ENCODE measurements at regions not wholly inside any gene's neighbourhood (a gene's known extent, or its start where the extent isn't known, plus 50 kb on each side); places are given as distances from the start of the nearest gene placed in this dataset.

GRCh38 chr2:156118753-156119416 is 213.6 kb downstream of the NR4A2 start:
- no peaks in the 10 kb centered on the region for H3K36me3 ChIP-seq (ENCODE audit: control insufficient read depth, insufficient read depth, low read length)
- no peaks in the 10 kb centered on the region for H3K27me3 ChIP-seq (ENCODE audit: control insufficient read depth, insufficient read depth, low read length)
- ATAC-seq (ENCODE audit: low read depth in 2 of 2) = no peak
- no peaks in the 10 kb centered on the region for H3K9me3 ChIP-seq (ENCODE audit: control insufficient read depth in 2 of 2, low read length in 2 of 2)
- H3K27ac Mint-ChIP-seq = no peak overlapping the region
- H3K27ac ChIP-seq (ENCODE audit: insufficient read depth, low read length, poor library complexity, severe bottlenecking) = no peak overlapping the region
- H3K4me1 Mint-ChIP-seq = no peaks in the 10 kb centered on the region
- no peaks in the 10 kb centered on the region for H3K4me1 ChIP-seq (ENCODE audit: control insufficient read depth, insufficient read depth, low read length, poor library complexity, severe bottlenecking)
- H3K9me3 Mint-ChIP-seq = peaks cover 0 to 6% (median 2%) of the 10 kb centered on the region in 7 donors
- DNase-seq = no peak
- no peaks in the 10 kb centered on the region for H3K27me3 Mint-ChIP-seq
- H3K4me3 Mint-ChIP-seq = no peak overlapping the region
- H3K4me3 ChIP-seq (ENCODE audit: low read depth, low read length) = no peak overlapping the region
- H3K36me3 Mint-ChIP-seq = no peaks in the 10 kb centered on the region

DNA sequence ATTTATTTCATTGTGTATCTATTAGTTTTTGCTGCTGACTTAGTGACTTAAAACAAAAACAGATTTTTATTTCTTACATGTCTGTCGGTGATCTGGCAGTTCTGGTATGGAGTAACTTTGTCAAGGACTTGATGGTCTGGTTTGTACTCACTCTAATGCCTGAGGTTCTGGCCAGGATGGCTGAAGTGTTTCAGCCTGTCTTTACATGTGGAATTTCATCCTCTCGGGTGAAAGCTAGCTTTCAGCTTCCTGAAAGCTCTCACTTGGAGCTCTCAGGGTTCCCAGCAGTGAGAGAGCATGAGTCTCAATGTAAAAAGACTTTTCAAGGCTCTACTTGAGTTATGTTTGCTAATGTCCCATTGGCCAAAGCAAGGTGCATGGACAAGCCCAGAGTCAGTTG is 216.4 kb downstream of the NR4A2 start:
- DNase-seq (no peak), ATAC-seq (ENCODE audit: low read depth in 2 of 2) (no peak)
- no peaks in the 10 kb centered on the region for H3K36me3 ChIP-seq (ENCODE audit: control insufficient read depth, insufficient read depth, low read length)
- Mint-ChIP-seq H3K4me3 (no peak overlapping the region), H3K36me3 (no peaks in the 10 kb centered on the region), H3K27me3 (no peaks in the 10 kb centered on the region), H3K27ac (no peak overlapping the region), H3K9me3 (peaks cover 0 to 6% (median 2%) of the 10 kb centered on the region in 7 donors), H3K4me1 (no peaks in the 10 kb centered on the region)
- H3K27me3 ChIP-seq (ENCODE audit: control insufficient read depth, insufficient read depth, low read length) = no peaks in the 10 kb centered on the region
- no peak overlapping the region for H3K4me3 ChIP-seq (ENCODE audit: low read depth, low read length)
- H3K4me1 ChIP-seq (ENCODE audit: control insufficient read depth, insufficient read depth, low read length, poor library complexity, severe bottlenecking) = no peaks in the 10 kb centered on the region
- H3K27ac ChIP-seq (ENCODE audit: insufficient read depth, low read length, poor library complexity, severe bottlenecking) = no peak overlapping the region
- no peaks in the 10 kb centered on the region for H3K9me3 ChIP-seq (ENCODE audit: control insufficient read depth in 2 of 2, low read length in 2 of 2)

DNA sequence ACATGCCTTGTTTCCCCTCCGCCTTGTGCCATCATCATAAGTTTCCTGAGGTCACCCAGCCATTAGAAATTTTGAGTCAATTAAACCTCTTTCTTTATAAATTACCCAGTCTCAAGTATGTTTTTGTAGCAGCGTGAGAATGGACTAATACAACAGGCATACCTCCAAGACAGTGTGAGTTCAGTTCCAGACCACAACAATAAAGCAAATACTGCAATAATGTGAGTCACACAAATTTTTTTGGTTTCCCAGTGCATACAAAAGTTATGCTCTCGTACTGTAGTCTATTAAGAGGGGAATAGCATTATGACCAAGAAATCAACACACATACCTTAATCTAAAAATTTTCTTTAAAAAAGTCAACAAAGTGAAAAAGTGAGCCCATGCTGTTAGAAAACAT is 217.2 kb downstream of the NR4A2 start:
- Histone ChIP-seq H3K27ac (ENCODE audit: insufficient read depth, low read length, poor library complexity, severe bottlenecking) (no peak overlapping the region), H3K9me3 (ENCODE audit: control insufficient read depth in 2 of 2, low read length in 2 of 2) (no peaks in the 10 kb centered on the region), H3K4me1 (ENCODE audit: control insufficient read depth, insufficient read depth, low read length, poor library complexity, severe bottlenecking) (no peaks in the 10 kb centered on the region), H3K4me3 (ENCODE audit: low read depth, low read length) (no peak overlapping the region), H3K27me3 (ENCODE audit: control insufficient read depth, insufficient read depth, low read length) (no peaks in the 10 kb centered on the region), H3K36me3 (ENCODE audit: control insufficient read depth, insufficient read depth, low read length) (no peaks in the 10 kb centered on the region)
- H3K36me3 Mint-ChIP-seq = no peaks in the 10 kb centered on the region
- ATAC-seq (ENCODE audit: low read depth in 2 of 2) = no peak
- DNase-seq = no peak
- no peaks in the 10 kb centered on the region for H3K4me1 Mint-ChIP-seq
- H3K9me3 Mint-ChIP-seq = peaks cover 0 to 5% (median 1%) of the 10 kb centered on the region in 7 donors
- H3K4me3 Mint-ChIP-seq = no peak overlapping the region
- H3K27me3 Mint-ChIP-seq = no peaks in the 10 kb centered on the region
- no peak overlapping the region for H3K27ac Mint-ChIP-seq

GRCh38 chr2:156112323-156112722 is 220.2 kb downstream of the NR4A2 start:
- ATAC-seq (ENCODE audit: low read depth in 2 of 2) (no peak), DNase-seq (no peak)
- H3K27ac ChIP-seq (ENCODE audit: insufficient read depth, low read length, poor library complexity, severe bottlenecking) = no peak overlapping the region
- no peak overlapping the region for H3K4me3 ChIP-seq (ENCODE audit: low read depth, low read length)
- Mint-ChIP-seq H3K36me3 (no peaks in the 10 kb centered on the region), H3K4me3 (no peak overlapping the region), H3K9me3 (peaks cover 0 to 4% (median 0%) of the 10 kb centered on the region in 7 donors), H3K27ac (no peak overlapping the region), H3K27me3 (no peaks in the 10 kb centered on the region), H3K4me1 (no peaks in the 10 kb centered on the region)
- no peaks in the 10 kb centered on the region for H3K4me1 ChIP-seq (ENCODE audit: control insufficient read depth, insufficient read depth, low read length, poor library complexity, severe bottlenecking)
- no peaks in the 10 kb centered on the region for H3K36me3 ChIP-seq (ENCODE audit: control insufficient read depth, insufficient read depth, low read length)
- H3K9me3 ChIP-seq (ENCODE audit: control insufficient read depth in 2 of 2, low read length in 2 of 2) = no peaks in the 10 kb centered on the region
- no peaks in the 10 kb centered on the region for H3K27me3 ChIP-seq (ENCODE audit: control insufficient read depth, insufficient read depth, low read length)

DNA sequence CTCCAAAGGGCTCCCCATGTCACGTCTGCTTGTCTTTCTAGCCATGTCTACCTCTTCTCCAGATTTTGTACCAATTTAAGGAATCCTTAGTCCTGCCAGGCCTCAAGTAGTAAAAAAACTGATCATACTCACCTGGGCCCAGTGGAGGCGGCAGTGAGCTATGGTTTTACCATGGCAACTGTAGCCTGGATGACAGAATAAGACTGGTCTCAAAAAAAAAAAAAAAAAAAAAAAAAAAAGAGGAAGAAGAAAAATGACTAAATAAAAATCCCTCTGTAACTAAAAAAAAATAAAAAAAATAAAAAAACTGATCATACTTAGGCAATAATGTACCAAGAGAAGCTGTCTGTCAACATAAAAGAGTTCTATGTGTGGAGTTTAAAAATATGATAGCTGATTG is 221.6 kb downstream of the NR4A2 start:
- H3K27ac ChIP-seq (ENCODE audit: insufficient read depth, low read length, poor library complexity, severe bottlenecking) = no peak overlapping the region
- ATAC-seq (ENCODE audit: low read depth in 2 of 2) = peak in 1 of 2 donors; percentile 53
- no peaks in the 10 kb centered on the region for H3K9me3 ChIP-seq (ENCODE audit: control insufficient read depth in 2 of 2, low read length in 2 of 2)
- no peaks in the 10 kb centered on the region for H3K4me1 ChIP-seq (ENCODE audit: control insufficient read depth, insufficient read depth, low read length, poor library complexity, severe bottlenecking)
- Mint-ChIP-seq H3K27ac (no peak overlapping the region), H3K4me1 (no peaks in the 10 kb centered on the region), H3K36me3 (no peaks in the 10 kb centered on the region), H3K27me3 (no peaks in the 10 kb centered on the region), H3K9me3 (peaks cover 0 to 4% (median 0%) of the 10 kb centered on the region in 7 donors), H3K4me3 (no peak overlapping the region)
- DNase-seq = peak in 1 of 3 donors; percentile 21
- H3K27me3 ChIP-seq (ENCODE audit: control insufficient read depth, insufficient read depth, low read length) = no peaks in the 10 kb centered on the region
- no peaks in the 10 kb centered on the region for H3K36me3 ChIP-seq (ENCODE audit: control insufficient read depth, insufficient read depth, low read length)
- no peak overlapping the region for H3K4me3 ChIP-seq (ENCODE audit: low read depth, low read length)

DNA sequence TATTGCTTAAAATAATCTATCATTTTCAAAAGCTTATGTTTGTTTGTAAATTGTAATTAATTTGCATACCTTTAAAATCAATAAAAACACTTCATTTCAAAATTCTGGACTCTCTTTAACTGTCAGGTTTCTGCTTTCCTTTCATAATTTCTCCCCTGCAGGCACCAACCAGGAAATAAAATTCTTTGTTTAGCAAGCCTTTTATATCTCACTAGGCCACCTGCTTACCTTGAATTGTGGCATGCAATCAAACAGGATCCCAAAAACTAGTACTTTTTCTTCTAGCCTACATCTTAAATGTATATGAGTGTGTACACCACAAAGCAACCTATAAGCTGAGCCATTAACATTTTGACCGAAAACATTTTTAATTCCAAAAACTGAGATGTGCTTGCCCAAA is 233.1 kb downstream of the NR4A2 start:
- no peak overlapping the region for H3K4me3 ChIP-seq (ENCODE audit: low read depth, low read length)
- no peaks in the 10 kb centered on the region for H3K36me3 Mint-ChIP-seq
- no peaks in the 10 kb centered on the region for H3K27me3 ChIP-seq (ENCODE audit: control insufficient read depth, insufficient read depth, low read length)
- no peak overlapping the region for H3K27ac ChIP-seq (ENCODE audit: insufficient read depth, low read length, poor library complexity, severe bottlenecking)
- H3K4me1 ChIP-seq (ENCODE audit: control insufficient read depth, insufficient read depth, low read length, poor library complexity, severe bottlenecking) = no peaks in the 10 kb centered on the region
- peaks cover 0 to 6% (median 0%) of the 10 kb centered on the region in 7 donors for H3K9me3 Mint-ChIP-seq
- ATAC-seq (ENCODE audit: low read depth in 2 of 2) (no peak), DNase-seq (no peak)
- H3K27me3 Mint-ChIP-seq = no peaks in the 10 kb centered on the region
- H3K4me1 Mint-ChIP-seq = no peaks in the 10 kb centered on the region
- no peak overlapping the region for H3K4me3 Mint-ChIP-seq
- H3K36me3 ChIP-seq (ENCODE audit: control insufficient read depth, insufficient read depth, low read length) = no peaks in the 10 kb centered on the region
- H3K9me3 ChIP-seq (ENCODE audit: control insufficient read depth in 2 of 2, low read length in 2 of 2) = no peaks in the 10 kb centered on the region
- H3K27ac Mint-ChIP-seq = no peak overlapping the region

- H3K27ac Mint-ChIP-seq = no peak overlapping the region
- no peaks in the 10 kb centered on the region for H3K9me3 ChIP-seq (ENCODE audit: control insufficient read depth in 2 of 2, low read length in 2 of 2)
- H3K27me3 ChIP-seq (ENCODE audit: control insufficient read depth, insufficient read depth, low read length) = no peaks in the 10 kb centered on the region
- no peaks in the 10 kb centered on the region for H3K36me3 ChIP-seq (ENCODE audit: control insufficient read depth, insufficient read depth, low read length)
- no peak overlapping the region for H3K27ac ChIP-seq (ENCODE audit: insufficient read depth, low read length, poor library complexity, severe bottlenecking)
- H3K4me3 Mint-ChIP-seq = no peak overlapping the region
- H3K36me3 Mint-ChIP-seq = no peaks in the 10 kb centered on the region
- no peak overlapping the region for H3K4me3 ChIP-seq (ENCODE audit: low read depth, low read length)
- H3K27me3 Mint-ChIP-seq = no peaks in the 10 kb centered on the region
- ATAC-seq (ENCODE audit: low read depth in 2 of 2) (no peak), DNase-seq (no peak)
- H3K4me1 ChIP-seq (ENCODE audit: control insufficient read depth, insufficient read depth, low read length, poor library complexity, severe bottlenecking) = no peaks in the 10 kb centered on the region
- peaks cover 0 to 6% (median 0%) of the 10 kb centered on the region in 7 donors for H3K9me3 Mint-ChIP-seq
- H3K4me1 Mint-ChIP-seq = no peaks in the 10 kb centered on the region
Measured at GRCh38 chr2:156098506-156098905, 234.0 kb downstream of the NR4A2 start.

DNA sequence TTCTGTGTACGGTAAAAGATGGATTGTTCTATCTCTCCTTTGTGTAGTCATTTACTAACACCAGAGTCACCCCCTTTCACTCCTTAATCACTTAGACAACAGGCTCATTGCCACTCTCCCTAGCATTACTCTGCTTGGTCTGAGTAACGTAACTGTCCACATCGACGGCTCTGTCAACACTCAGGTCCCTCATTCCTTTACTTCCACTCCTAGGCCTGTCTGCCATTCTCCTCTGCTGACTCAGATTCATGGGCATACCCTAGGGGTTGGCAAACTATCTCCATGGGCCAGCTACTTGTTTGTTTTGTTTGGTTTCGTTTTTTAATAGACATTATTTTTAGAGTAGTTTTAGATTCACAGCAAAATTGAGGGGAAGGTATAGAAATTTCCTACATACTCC is 243.9 kb downstream of the NR4A2 start:
- Histone ChIP-seq H3K9me3 (ENCODE audit: control insufficient read depth in 2 of 2, low read length in 2 of 2) (peaks cover 0 to 2% of the 10 kb centered on the region in 2 experiments), H3K27ac (ENCODE audit: insufficient read depth, low read length, poor library complexity, severe bottlenecking) (no peak overlapping the region), H3K36me3 (ENCODE audit: control insufficient read depth, insufficient read depth, low read length) (no peaks in the 10 kb centered on the region), H3K4me3 (ENCODE audit: low read depth, low read length) (no peak overlapping the region), H3K27me3 (ENCODE audit: control insufficient read depth, insufficient read depth, low read length) (no peaks in the 10 kb centered on the region), H3K4me1 (ENCODE audit: control insufficient read depth, insufficient read depth, low read length, poor library complexity, severe bottlenecking) (no peaks in the 10 kb centered on the region)
- DNase-seq = no peak
- peaks cover 5% of the 10 kb centered on the region for H3K27me3 Mint-ChIP-seq
- H3K27ac Mint-ChIP-seq = no peak overlapping the region
- H3K4me3 Mint-ChIP-seq = no peak overlapping the region
- no peaks in the 10 kb centered on the region for H3K36me3 Mint-ChIP-seq
- H3K9me3 Mint-ChIP-seq = peaks cover 0 to under 1% (median 0%) of the 10 kb centered on the region in 7 donors
- ATAC-seq (ENCODE audit: low read depth in 2 of 2) = no peak
- no peaks in the 10 kb centered on the region for H3K4me1 Mint-ChIP-seq

Measured in CD4-positive, CD25-positive, alpha-beta regulatory T cell (primary cell).